B cell (primary cell): ENCODE measurements at regions not wholly inside any gene's neighbourhood (a gene's known extent, or its start where the extent isn't known, plus 50 kb on each side); places are given as distances from the start of the nearest gene placed in this dataset.

Experiments
- ATAC-seq: fragments of 200-7000 bp; cut with Tn5 transposase; one replicate; pipeline ENCODE4 v1.10.0; 2021; ENCODE audit warnings: low read depth, mild to moderate bottlenecking, moderate number of reproducible peaks, moderate library complexity
- CTCF ChIA-PET: fragments of 350-600 bp; sonication (Branson Sonifier 250); formaldehyde crosslinking; loops from one replicate; lab custom pipeline; 2021; ENCODE audit warnings: antibody characterized with exemption, inconsistent platforms; lab: Charles Lee
- POLR2A ChIA-PET: fragments of 350-600 bp; sonication (Branson Sonifier 250); formaldehyde crosslinking; loops from one replicate; lab custom pipeline; 2021; ENCODE audit warnings: antibody characterized with exemption; lab: Charles Lee
- DNase-seq: peaks from one replicate; pipeline ENCODE4 v3.0.0; 2013
- H2AFZ ChIP-seq: 2 replicates; pipeline ENCODE4 v1.6.1; 2012; ENCODE audit warnings: mild to moderate bottlenecking, low read depth, low read length; ENCODE audit not compliant: insufficient read depth, poor library complexity, severe bottlenecking
- H3K27ac ChIP-seq, 2 donors: 1 replicate in 1 of 2; 2 replicates in 1 of 2; pipeline ENCODE4 v1.5.1; 2012 to 2013; ENCODE audit warnings: low read length in 2 of 2, mild to moderate bottlenecking in 2 of 2, moderate library complexity in 1 of 2
- H3K27me3 ChIP-seq, 4 experiments: fragments of 200-600 bp in 1 of 4; sonication (generic) in 1 of 4; replicated peaks in 1 of 4; 1 replicate in 2 of 4; 2 replicates in 2 of 4; pipeline versions ENCODE4 v1.6.1 to v1.7.0; 2013 to 2016; ENCODE audit warnings: low read length in 3 of 4, mild to moderate bottlenecking in 2 of 4, mixed read lengths in 1 of 4, moderate library complexity in 1 of 4; ENCODE audit not compliant: insufficient read depth in 4 of 4, control insufficient read depth in 3 of 4; ENCODE audit errors: control extremely low read depth in 1 of 4
- H3K36me3 ChIP-seq, 2 experiments: replicated peaks in 1 of 2; 1 replicate in 1 of 2; 2 replicates in 1 of 2; pipeline versions ENCODE4 v1.6.1 to v1.7.1; 2013; ENCODE audit warnings: low read length in 1 of 2; ENCODE audit not compliant: insufficient read depth in 2 of 2, control insufficient read depth in 1 of 2; ENCODE audit errors: control extremely low read depth in 1 of 2, extremely low read depth in 1 of 2
- H3K4me1 ChIP-seq, 2 donors: fragments of 200-600 bp in 1 of 2; sonication (generic) in 1 of 2; 1 replicate in 1 of 2; 2 replicates in 1 of 2; pipeline versions ENCODE4 v1.5.1 to v1.6.1; 2013 to 2017; ENCODE audit warnings: low read length in 2 of 2; ENCODE audit not compliant: control insufficient read depth in 2 of 2, insufficient read depth in 2 of 2
- H3K4me2 ChIP-seq: replicated peaks from 2 replicates; pipeline ENCODE3; 2012; ENCODE audit warnings: mild to moderate bottlenecking, low read depth, low read length; ENCODE audit not compliant: poor library complexity, severe bottlenecking
- H3K4me3 ChIP-seq, 5 experiments: fragments of 200-600 bp in 1 of 5; sonication (generic) in 1 of 5; 1 replicate in 3 of 5; 2 replicates in 2 of 5; pipeline versions ENCODE4 v1.5.1 to v1.7.0; 2011 to 2016; ENCODE audit warnings: low read length in 4 of 5, mild to moderate bottlenecking in 4 of 5, low read depth in 2 of 5, control low read depth in 1 of 5, moderate library complexity in 1 of 5; ENCODE audit not compliant: insufficient read depth in 1 of 5; ENCODE audit errors: control extremely low read depth in 1 of 5, extremely low read depth in 1 of 5
- H3K79me2 ChIP-seq: fragments of 200-600 bp; sonication (generic); one replicate; pipeline ENCODE4 v1.6.0; 2016; ENCODE audit warnings: low read length; ENCODE audit not compliant: control insufficient read depth, insufficient read depth
- H3K9ac ChIP-seq: fragments of 200-600 bp; sonication (generic); 2 replicates; pipeline ENCODE4 v1.6.1; 2017; ENCODE audit warnings: mild to moderate bottlenecking, low read length, moderate library complexity
- H3K9me3 ChIP-seq, 3 donors: one replicate each; pipeline versions ENCODE4 v1.6.1 to v1.7.1; 2013; ENCODE audit warnings: low read length in 2 of 3; ENCODE audit not compliant: control insufficient read depth in 2 of 3, insufficient read depth in 1 of 3; ENCODE audit errors: control extremely low read depth in 1 of 3
- H4K20me1 ChIP-seq: 2 replicates; pipeline ENCODE4 v1.6.0; 2012; ENCODE audit warnings: mild to moderate bottlenecking, low read length; ENCODE audit not compliant: insufficient read depth, control insufficient read depth, poor library complexity, severe bottlenecking
- H3K27ac Mint-ChIP-seq: one replicate; pipeline ENCODE4 v1.8.0; 2021; ENCODE audit warnings: mixed read lengths
- H3K27me3 Mint-ChIP-seq: one replicate; pipeline ENCODE4 v1.8.0; 2021; ENCODE audit warnings: mixed read lengths
- H3K4me1 Mint-ChIP-seq: one replicate; pipeline ENCODE4 v1.8.0; 2021; ENCODE audit warnings: mixed read lengths
- H3K4me3 Mint-ChIP-seq: one replicate; pipeline ENCODE4 v1.8.0; 2021; ENCODE audit warnings: mixed read lengths
- H3K9me3 Mint-ChIP-seq: one replicate; pipeline ENCODE4 v1.8.0; 2022; ENCODE audit warnings: mixed read lengths; ENCODE audit not compliant: insufficient read depth
- CTCF ChIP-seq: fragments of 200-600 bp; IDR thresholded peaks from one replicate; pipeline ENCODE4 v1.8.0; 2022; ENCODE audit warnings: antibody characterized with exemption, mild to moderate bottlenecking
- EZH2 ChIP-seq: IDR thresholded peaks from 2 replicates; pipeline ENCODE4 v1.6.1; 2012; ENCODE audit warnings: borderline replicate concordance, low read depth, mild to moderate bottlenecking, moderate library complexity, low read length; ENCODE audit not compliant: insufficient read depth, poor library complexity, severe bottlenecking
- WGBS: methylation state at CpG from one replicate; pipeline ENCODE4 v1.1.5; 2013; ENCODE audit warnings: missing lambda C conversion rate; ENCODE audit not compliant: insufficient coverage; 5-methylcytosine and 5-hydroxymethylcytosine counted together
- intact Hi-C: fragments of 100-400 bp; cut with micrococcal nuclease; formaldehyde crosslinking; loops from one replicate; pipeline ENCODE4 v1.10.0; 2022

- Histone ChIP-seq H3K4me2 (no peak overlapping the region), H3K27ac (no peak overlapping the region), H3K9ac (no peak overlapping the region), H3K27me3 (no peaks in the 10 kb centered on the region), H2AFZ (no peak overlapping the region), H3K4me3 (no peak overlapping the region), H3K36me3 (no peaks in the 10 kb centered on the region), H3K9me3 (peaks cover 0 to 2% (median 0%) of the 10 kb centered on the region in 3 donors), H4K20me1 (no peaks in the 10 kb centered on the region), H3K79me2 (no peaks in the 10 kb centered on the region), H3K4me1 (peaks cover 0 to 8% of the 10 kb centered on the region in 2 donors)
- intact Hi-C loops: no loop called here
- ChIA-PET POLR2A (no interaction called here), CTCF (interaction anchor here (0.5 to 0.6 kb wide), 2 partner anchors 9 to 46 kb away, joined by 3 read pairs; no protein-coding TSS in a partner anchor)
- Mint-ChIP-seq H3K4me1 (peaks cover 12% of the 10 kb centered on the region), H3K4me3 (no peak overlapping the region), H3K27ac (no peak overlapping the region), H3K27me3 (peaks cover 4% of the 10 kb centered on the region), H3K9me3 (no peaks in the 10 kb centered on the region)
- no peak for TF ChIP-seq EZH2
- no peak for TF ChIP-seq CTCF
- DNase-seq: no peak
- ATAC-seq: no peak
- WGBS: 90% methylated on average over 2 of the region's 5 CpGs
These were observed 74.0 kb downstream of the TANC2 start for GRCh38 chr17:63039899-63040602.

- no peak overlapping the region for H3K4me3 Mint-ChIP-seq
- CTCF ChIA-PET: no interaction called here
- H3K4me1 ChIP-seq: peaks cover 0 to 2% of the 10 kb centered on the region in 2 donors
These were observed 74.8 kb downstream of the TANC2 start for GRCh38 chr17:63040816-63041215.

More at GRCh38 chr17:63040816-63041215, 74.8 kb downstream of the TANC2 start:
- Histone ChIP-seq H3K9ac (no peak overlapping the region), H4K20me1 (no peaks in the 10 kb centered on the region), H3K4me2 (no peak overlapping the region), H3K9me3 (no peaks in the 10 kb centered on the region), H3K27ac (no peak overlapping the region), H3K36me3 (no peaks in the 10 kb centered on the region), H3K27me3 (no peaks in the 10 kb centered on the region), H3K79me2 (no peaks in the 10 kb centered on the region), H3K4me3 (no peak overlapping the region), H2AFZ (no peak overlapping the region)
- peaks cover 4% of the 10 kb centered on the region for H3K27me3 Mint-ChIP-seq
- DNase-seq (no peak), ATAC-seq (no peak)
- intact Hi-C loops: loop anchor here (1.0 kb wide), 1 partner anchor 15 kb away; no protein-coding TSS in a partner anchor
- no peak overlapping the region for H3K27ac Mint-ChIP-seq
- no peaks in the 10 kb centered on the region for H3K9me3 Mint-ChIP-seq
- POLR2A ChIA-PET: no interaction called here
- H3K4me1 Mint-ChIP-seq: peaks cover 6% of the 10 kb centered on the region
- TF ChIP-seq EZH2 (no peak), CTCF (no peak)
